ENCODE measurements at regions not wholly inside any gene's neighbourhood (a gene's known extent, or its start where the extent isn't known, plus 50 kb on each side); places are given as distances from the start of the nearest gene placed in this dataset.

DNA sequence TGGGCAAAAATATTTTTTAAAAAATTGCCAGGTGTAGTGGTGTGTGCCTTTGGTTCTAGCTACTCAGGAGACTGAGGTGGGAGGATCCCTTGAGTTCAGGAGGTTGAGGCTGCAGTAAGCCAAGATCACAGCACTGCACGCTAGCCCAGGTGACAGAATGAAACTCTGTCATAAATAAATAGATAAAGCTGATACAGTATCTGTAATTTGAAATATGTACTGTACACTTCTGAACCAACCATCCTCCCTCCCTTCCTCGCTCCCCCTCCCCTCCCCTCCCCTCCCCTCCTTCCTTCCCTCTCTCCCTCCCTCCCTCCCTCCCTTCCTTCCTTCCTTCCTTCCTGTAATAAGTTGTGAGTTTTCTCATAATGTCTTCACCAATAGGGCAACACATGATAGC is 208.4 kb upstream of the RBFOX1 start:
- DNase-seq = no peak
- Mint-ChIP-seq H3K27ac (no peak overlapping the region), H3K4me1 (no peaks in the 10 kb centered on the region), H3K27me3 (no peaks in the 10 kb centered on the region), H3K9me3 (peaks cover 2 to 22% (median 17%) of the 10 kb centered on the region in 8 donors), H3K4me3 (no peak overlapping the region), H3K36me3 (no peaks in the 10 kb centered on the region)
- intact Hi-C loops (cut with micrococcal nuclease) = no loop called here
- ChIA-PET CTCF (ENCODE audit: partially characterized antibody) (no interaction called here), POLR2A (ENCODE audit: partially characterized antibody) (no interaction called here)
- Histone ChIP-seq H3K27me3 (ENCODE audit: insufficient read depth, low read length) (no peaks in the 10 kb centered on the region), H3K4me1 (ENCODE audit: insufficient read depth, low read length) (no peaks in the 10 kb centered on the region), H3K9me3 (ENCODE audit: control insufficient read depth in 1 of 2, low read length in 2 of 2) (no peaks in the 10 kb centered on the region), H3K4me3 (ENCODE audit: low read length in 2 of 2) (no peak overlapping the region), H3K27ac (ENCODE audit: low read depth, low read length) (no peak overlapping the region), H3K36me3 (ENCODE audit: insufficient read depth, low read length) (no peaks in the 10 kb centered on the region)

- H3K27ac Mint-ChIP-seq = no peak overlapping the region
- intact Hi-C loops (cut with micrococcal nuclease) = no loop called here
- ChIA-PET CTCF (ENCODE audit: partially characterized antibody) (no interaction called here), POLR2A (ENCODE audit: partially characterized antibody) (no interaction called here)
- DNase-seq = no peak
- Histone ChIP-seq H3K36me3 (ENCODE audit: insufficient read depth, low read length) (no peaks in the 10 kb centered on the region), H3K4me3 (ENCODE audit: low read length in 2 of 2) (no peak overlapping the region), H3K9me3 (ENCODE audit: control insufficient read depth in 1 of 2, low read length in 2 of 2) (no peaks in the 10 kb centered on the region), H3K4me1 (ENCODE audit: insufficient read depth, low read length) (no peaks in the 10 kb centered on the region), H3K27me3 (ENCODE audit: insufficient read depth, low read length) (no peaks in the 10 kb centered on the region), H3K27ac (ENCODE audit: low read depth, low read length) (no peak overlapping the region)
- H3K4me1 Mint-ChIP-seq = no peaks in the 10 kb centered on the region
- peaks cover 4 to 17% (median 12%) of the 10 kb centered on the region in 8 donors for H3K9me3 Mint-ChIP-seq
- H3K36me3 Mint-ChIP-seq = no peaks in the 10 kb centered on the region
- H3K27me3 Mint-ChIP-seq = no peaks in the 10 kb centered on the region
- H3K4me3 Mint-ChIP-seq = no peak overlapping the region
These were observed 215.9 kb upstream of the RBFOX1 start for GRCh38 chr16:7116734-7117133.

GRCh38 chr16:7115898-7116297 is 216.7 kb upstream of the RBFOX1 start:
- Mint-ChIP-seq H3K4me3 (no peak overlapping the region), H3K9me3 (peaks cover 4 to 17% (median 12%) of the 10 kb centered on the region in 8 donors), H3K27ac (no peak overlapping the region), H3K36me3 (no peaks in the 10 kb centered on the region), H3K4me1 (no peaks in the 10 kb centered on the region), H3K27me3 (no peaks in the 10 kb centered on the region)
- ChIA-PET POLR2A (ENCODE audit: partially characterized antibody) (no interaction called here), CTCF (ENCODE audit: partially characterized antibody) (no interaction called here)
- no peaks in the 10 kb centered on the region for H3K4me1 ChIP-seq (ENCODE audit: insufficient read depth, low read length)
- H3K27me3 ChIP-seq (ENCODE audit: insufficient read depth, low read length) = no peaks in the 10 kb centered on the region
- no peak overlapping the region for H3K27ac ChIP-seq (ENCODE audit: low read depth, low read length)
- no peaks in the 10 kb centered on the region for H3K9me3 ChIP-seq (ENCODE audit: control insufficient read depth in 1 of 2, low read length in 2 of 2)
- no peaks in the 10 kb centered on the region for H3K36me3 ChIP-seq (ENCODE audit: insufficient read depth, low read length)
- intact Hi-C loops (cut with micrococcal nuclease) = no loop called here
- DNase-seq = no peak
- no peak overlapping the region for H3K4me3 ChIP-seq (ENCODE audit: low read length in 2 of 2)

DNA sequence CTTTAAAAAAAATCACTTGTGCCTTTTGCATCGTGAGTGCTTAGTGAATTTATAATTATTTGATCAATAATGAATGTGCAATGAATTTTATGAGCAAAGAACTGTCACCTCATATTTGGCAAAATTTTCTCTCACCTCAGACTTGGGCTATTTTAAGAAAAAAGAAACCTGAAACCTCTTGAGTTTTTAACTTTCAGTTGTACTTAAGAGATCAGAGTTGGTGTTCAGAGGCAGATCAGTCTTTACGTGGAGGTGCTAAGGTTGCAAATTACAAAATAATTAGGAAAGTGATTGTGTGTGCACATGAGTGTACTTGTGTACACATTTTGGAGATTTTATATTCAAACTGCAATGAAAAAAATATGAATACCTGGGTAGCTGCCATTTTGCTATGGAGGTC is 218.7 kb upstream of the RBFOX1 start:
- H3K27ac Mint-ChIP-seq = no peak overlapping the region
- H3K27me3 Mint-ChIP-seq = no peaks in the 10 kb centered on the region
- H3K36me3 Mint-ChIP-seq = no peaks in the 10 kb centered on the region

GRCh38 chr16:7113395-7113794 is 219.2 kb upstream of the RBFOX1 start:
- ChIA-PET CTCF (ENCODE audit: partially characterized antibody) (no interaction called here), POLR2A (ENCODE audit: partially characterized antibody) (no interaction called here)
- H3K27me3 ChIP-seq (ENCODE audit: insufficient read depth, low read length) = no peaks in the 10 kb centered on the region
- intact Hi-C loops (cut with micrococcal nuclease) = no loop called here
- no peaks in the 10 kb centered on the region for H3K36me3 ChIP-seq (ENCODE audit: insufficient read depth, low read length)
- no peaks in the 10 kb centered on the region for H3K9me3 ChIP-seq (ENCODE audit: control insufficient read depth in 1 of 2, low read length in 2 of 2)
- H3K4me1 ChIP-seq (ENCODE audit: insufficient read depth, low read length) = no peaks in the 10 kb centered on the region
- no peak for DNase-seq
- Mint-ChIP-seq H3K36me3 (no peaks in the 10 kb centered on the region), H3K27ac (no peak overlapping the region), H3K4me3 (no peak overlapping the region), H3K9me3 (peaks cover 0 to 17% (median 11%) of the 10 kb centered on the region in 8 donors), H3K27me3 (no peaks in the 10 kb centered on the region), H3K4me1 (no peaks in the 10 kb centered on the region)
- no peak overlapping the region for H3K27ac ChIP-seq (ENCODE audit: low read depth, low read length)
- H3K4me3 ChIP-seq (ENCODE audit: low read length in 2 of 2) = no peak overlapping the region

More for the DNA sequence above, 218.7 kb upstream of the RBFOX1 start:
- Histone ChIP-seq H3K4me1 (ENCODE audit: insufficient read depth, low read length) (no peaks in the 10 kb centered on the region), H3K27ac (ENCODE audit: low read depth, low read length) (no peak overlapping the region), H3K9me3 (ENCODE audit: control insufficient read depth in 1 of 2, low read length in 2 of 2) (no peaks in the 10 kb centered on the region), H3K4me3 (ENCODE audit: low read length in 2 of 2) (no peak overlapping the region), H3K27me3 (ENCODE audit: insufficient read depth, low read length) (no peaks in the 10 kb centered on the region), H3K36me3 (ENCODE audit: insufficient read depth, low read length) (no peaks in the 10 kb centered on the region)
- DNase-seq = no peak
- POLR2A ChIA-PET (ENCODE audit: partially characterized antibody) = no interaction called here
- intact Hi-C loops (cut with micrococcal nuclease) = no loop called here
- CTCF ChIA-PET (ENCODE audit: partially characterized antibody) = no interaction called here
- Mint-ChIP-seq H3K4me1 (no peaks in the 10 kb centered on the region), H3K4me3 (no peak overlapping the region), H3K9me3 (peaks cover 4 to 17% (median 11%) of the 10 kb centered on the region in 8 donors)

DNA sequence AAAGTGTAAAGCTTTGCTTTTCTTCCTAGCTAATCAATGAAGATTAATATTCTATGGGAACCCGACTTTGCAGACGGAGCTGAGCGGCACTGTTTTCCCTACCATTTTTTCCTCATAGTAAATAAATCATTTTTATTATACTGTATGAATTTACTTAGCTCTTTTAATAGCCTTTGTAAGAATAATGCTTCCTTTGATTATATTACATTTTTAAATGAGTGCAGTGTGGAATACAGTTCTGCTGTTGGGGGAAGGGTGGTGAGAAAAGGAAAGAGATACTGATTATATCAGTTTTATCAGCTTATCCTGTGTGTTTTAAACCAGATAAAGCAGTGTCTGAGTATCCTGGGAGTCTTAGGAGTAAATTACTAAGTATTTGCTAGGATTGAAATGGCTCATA is 221.4 kb upstream of the RBFOX1 start:
- DNase-seq = no peak
- peaks cover 0 to 17% (median 7%) of the 10 kb centered on the region in 8 donors for H3K9me3 Mint-ChIP-seq
- no peaks in the 10 kb centered on the region for H3K27me3 Mint-ChIP-seq
- no peaks in the 10 kb centered on the region for H3K36me3 Mint-ChIP-seq
- intact Hi-C loops (cut with micrococcal nuclease) = no loop called here
- H3K27ac Mint-ChIP-seq = no peak overlapping the region
- POLR2A ChIA-PET (ENCODE audit: partially characterized antibody) = no interaction called here
- CTCF ChIA-PET (ENCODE audit: partially characterized antibody) = no interaction called here
- H3K4me3 Mint-ChIP-seq = no peak overlapping the region
- Histone ChIP-seq H3K27me3 (ENCODE audit: insufficient read depth, low read length) (no peaks in the 10 kb centered on the region), H3K4me1 (ENCODE audit: insufficient read depth, low read length) (no peaks in the 10 kb centered on the region), H3K9me3 (ENCODE audit: control insufficient read depth in 1 of 2, low read length in 2 of 2) (no peaks in the 10 kb centered on the region), H3K27ac (ENCODE audit: low read depth, low read length) (no peak overlapping the region), H3K36me3 (ENCODE audit: insufficient read depth, low read length) (no peaks in the 10 kb centered on the region), H3K4me3 (ENCODE audit: low read length in 2 of 2) (no peak overlapping the region)
- no peaks in the 10 kb centered on the region for H3K4me1 Mint-ChIP-seq

DNA sequence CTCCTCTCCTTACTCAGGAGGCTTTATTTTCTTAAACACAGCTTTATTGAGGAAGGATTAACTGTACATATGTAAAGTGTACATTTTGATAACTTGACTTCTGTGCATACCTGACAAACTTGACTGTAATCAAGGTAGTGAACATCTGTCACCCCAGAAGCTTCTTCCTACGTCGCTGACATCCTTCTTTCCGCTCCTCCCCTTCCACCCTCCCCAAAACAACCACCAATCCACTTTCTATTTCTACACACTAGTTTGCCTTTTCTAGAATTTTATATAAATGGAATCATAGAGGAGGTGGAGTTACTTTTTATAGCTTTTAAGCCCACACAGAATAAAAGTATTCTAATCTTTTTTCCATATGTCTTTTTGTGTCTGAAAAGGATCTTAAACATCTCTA is 225.2 kb upstream of the RBFOX1 start:
- DNase-seq = no peak
- intact Hi-C loops (cut with micrococcal nuclease) = no loop called here
- POLR2A ChIA-PET (ENCODE audit: partially characterized antibody) = no interaction called here
- Mint-ChIP-seq H3K27me3 (no peaks in the 10 kb centered on the region), H3K4me1 (no peaks in the 10 kb centered on the region), H3K9me3 (peaks cover 2 to 7% (median 5%) of the 10 kb centered on the region in 8 donors), H3K4me3 (no peak overlapping the region), H3K36me3 (no peaks in the 10 kb centered on the region), H3K27ac (no peak overlapping the region)
- Histone ChIP-seq H3K4me3 (ENCODE audit: low read length in 2 of 2) (no peak overlapping the region), H3K27me3 (ENCODE audit: insufficient read depth, low read length) (no peaks in the 10 kb centered on the region), H3K4me1 (ENCODE audit: insufficient read depth, low read length) (no peaks in the 10 kb centered on the region), H3K9me3 (ENCODE audit: control insufficient read depth in 1 of 2, low read length in 2 of 2) (no peaks in the 10 kb centered on the region), H3K27ac (ENCODE audit: low read depth, low read length) (no peak overlapping the region), H3K36me3 (ENCODE audit: insufficient read depth, low read length) (no peaks in the 10 kb centered on the region)
- CTCF ChIA-PET (ENCODE audit: partially characterized antibody) = no interaction called here

- no peak overlapping the region for H3K4me3 ChIP-seq (ENCODE audit: low read length in 2 of 2)
- no peak overlapping the region for H3K27ac Mint-ChIP-seq
- H3K27me3 ChIP-seq (ENCODE audit: insufficient read depth, low read length) = no peaks in the 10 kb centered on the region
- no peaks in the 10 kb centered on the region for H3K4me1 Mint-ChIP-seq
- intact Hi-C loops (cut with micrococcal nuclease) = no loop called here
- no peaks in the 10 kb centered on the region for H3K27me3 Mint-ChIP-seq
- H3K36me3 ChIP-seq (ENCODE audit: insufficient read depth, low read length) = no peaks in the 10 kb centered on the region
- ChIA-PET POLR2A (ENCODE audit: partially characterized antibody) (no interaction called here), CTCF (ENCODE audit: partially characterized antibody) (no interaction called here)
- no peak overlapping the region for H3K27ac ChIP-seq (ENCODE audit: low read depth, low read length)
- no peaks in the 10 kb centered on the region for H3K9me3 ChIP-seq (ENCODE audit: control insufficient read depth in 1 of 2, low read length in 2 of 2)
- H3K4me3 Mint-ChIP-seq = no peak overlapping the region
- H3K9me3 Mint-ChIP-seq = peaks cover 0 to 15% (median 7%) of the 10 kb centered on the region in 8 donors
- H3K4me1 ChIP-seq (ENCODE audit: insufficient read depth, low read length) = no peaks in the 10 kb centered on the region
- H3K36me3 Mint-ChIP-seq = no peaks in the 10 kb centered on the region
- DNase-seq = no peak
These were observed 229.6 kb upstream of the RBFOX1 start for GRCh38 chr16:7103056-7103455.

Data from CD4-positive, alpha-beta memory T cell (primary cell).